Hypothalamus (tissue), 51 donors: ENCODE measurements at regions not wholly inside any gene's neighbourhood (a gene's known extent, or its start where the extent isn't known, plus 50 kb on each side); places are given as distances from the start of the nearest gene placed in this dataset.

Source experiments
- DNase-seq, 51 donors: peaks; one replicate each; lab custom pipeline; 2025; lab: John Stamatoyannopoulos, UW

DNA sequence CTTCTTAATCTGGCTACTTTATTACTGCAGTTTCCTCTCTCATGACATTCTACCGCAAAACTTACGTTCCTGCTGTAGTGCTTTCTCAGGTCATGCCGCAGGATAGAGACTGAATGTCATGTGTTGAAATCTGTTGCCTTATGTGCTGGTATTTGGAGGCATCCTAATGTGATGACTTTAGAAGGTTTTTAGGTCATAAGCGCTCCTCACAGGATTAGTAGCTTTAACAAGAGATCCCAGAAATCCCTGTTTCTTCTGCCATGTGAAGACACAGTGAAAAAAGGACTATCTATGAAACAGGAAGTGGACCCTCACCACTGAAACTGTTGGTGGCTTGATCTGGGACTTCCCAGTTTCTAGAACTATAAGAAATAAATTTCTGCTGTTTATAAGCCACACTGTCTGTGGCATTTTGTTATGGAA, 209.3 kb downstream of the LACC1 start:
- DNase-seq: no peak

DNA sequence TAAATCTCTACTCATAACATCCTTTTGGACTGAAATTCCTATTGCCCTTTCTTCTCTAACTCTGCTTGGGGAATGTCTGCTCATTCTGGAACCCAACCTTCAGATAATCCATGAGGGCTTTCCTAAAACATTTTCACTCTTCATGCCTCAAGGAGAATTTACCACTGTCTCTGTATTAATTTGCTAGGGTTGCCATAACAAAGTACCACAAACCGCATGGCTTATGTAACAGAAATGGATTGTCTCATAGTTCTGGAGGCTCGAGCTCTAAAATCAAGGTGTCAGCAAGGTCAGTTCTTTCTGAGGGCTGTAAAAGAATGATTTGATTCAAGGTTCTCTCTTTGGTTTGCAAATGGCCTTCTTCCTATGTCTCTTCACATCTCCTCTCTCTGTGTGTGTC, 209.7 kb downstream of the LACC1 start:
- DNase-seq: no peak

DNA sequence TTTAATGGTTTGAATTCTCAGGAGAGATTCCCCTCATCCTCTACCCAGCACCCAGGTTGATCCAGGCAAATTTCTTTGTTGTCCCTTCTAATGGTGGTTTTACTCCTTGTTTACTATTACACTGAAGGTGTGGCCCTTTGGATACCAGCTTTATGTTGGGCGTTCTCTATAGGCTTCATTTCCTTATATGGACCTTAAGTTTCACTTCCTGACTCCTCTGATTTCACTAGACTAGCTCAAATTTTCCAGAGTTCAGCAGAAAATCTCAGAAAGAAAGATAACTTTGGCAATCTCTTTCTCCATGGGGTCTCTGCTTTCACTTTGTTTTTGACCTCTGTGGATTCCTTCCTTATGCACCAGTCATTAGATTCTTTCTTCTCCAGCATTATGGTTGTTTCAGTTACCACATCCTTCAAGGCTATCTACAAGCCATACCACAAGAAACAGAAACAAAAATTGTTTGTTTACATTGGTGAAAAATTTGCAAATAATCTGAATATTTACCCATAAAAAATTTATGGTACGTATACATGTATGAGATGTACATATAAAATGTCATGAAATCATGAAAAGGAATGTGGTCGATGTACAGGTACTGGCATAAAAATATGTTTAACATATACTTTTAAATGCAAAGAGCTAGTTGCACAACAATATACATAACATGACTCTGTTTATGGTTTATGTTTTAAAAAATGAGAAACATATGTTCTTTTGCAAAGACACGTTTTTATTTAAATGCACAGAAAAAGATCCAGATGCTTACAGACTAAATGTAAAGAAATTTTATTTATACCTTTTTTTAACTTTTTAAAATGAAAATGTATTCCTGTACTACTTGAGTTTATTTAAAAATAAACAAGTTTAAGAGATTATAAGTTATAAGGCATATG, 212.6 kb downstream of the LACC1 start:
- DNase-seq: no peak

DNA sequence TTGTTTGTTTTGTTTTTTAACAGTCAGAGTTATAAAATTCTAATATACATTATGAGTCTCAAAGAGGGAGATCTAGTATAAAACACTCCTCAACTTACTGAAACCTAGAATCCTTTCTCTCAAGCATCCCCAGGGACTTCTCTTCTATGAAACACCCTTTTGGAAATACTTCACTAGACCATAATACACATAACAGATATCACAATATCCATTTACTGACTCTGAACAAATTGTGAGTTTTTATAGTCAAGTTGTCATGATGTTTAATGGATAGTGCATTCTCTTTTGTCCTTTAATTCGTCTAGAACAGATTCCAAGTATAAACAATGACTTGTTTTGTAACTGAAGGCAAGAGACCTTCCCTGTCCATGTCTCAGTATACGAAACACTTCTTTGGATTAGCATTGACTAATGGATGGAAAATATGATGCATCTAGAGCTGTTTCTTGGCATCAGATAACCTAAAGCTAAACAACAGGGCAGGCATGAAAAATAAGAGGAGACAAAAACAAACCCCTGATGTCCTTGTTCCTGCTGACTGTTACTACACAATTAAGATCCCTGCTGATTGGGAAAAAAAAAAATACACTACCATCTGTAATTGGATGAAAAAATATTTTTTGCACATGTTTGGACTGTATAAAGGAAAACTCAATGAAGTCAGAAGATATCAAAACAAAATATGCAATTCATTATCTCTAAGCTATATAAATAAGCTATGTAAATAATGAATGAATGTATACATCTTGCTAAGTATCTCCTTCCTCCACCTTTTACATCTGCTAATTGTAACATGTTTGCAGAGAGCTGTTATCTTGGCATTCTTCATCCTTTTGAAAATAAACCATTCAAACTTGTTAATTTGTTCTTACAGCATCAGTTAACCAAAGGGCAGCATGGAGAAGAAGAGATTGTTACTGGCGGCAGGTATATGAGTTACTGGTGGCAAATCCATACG, 214.2 kb downstream of the LACC1 start:
- no peak for DNase-seq

DNA sequence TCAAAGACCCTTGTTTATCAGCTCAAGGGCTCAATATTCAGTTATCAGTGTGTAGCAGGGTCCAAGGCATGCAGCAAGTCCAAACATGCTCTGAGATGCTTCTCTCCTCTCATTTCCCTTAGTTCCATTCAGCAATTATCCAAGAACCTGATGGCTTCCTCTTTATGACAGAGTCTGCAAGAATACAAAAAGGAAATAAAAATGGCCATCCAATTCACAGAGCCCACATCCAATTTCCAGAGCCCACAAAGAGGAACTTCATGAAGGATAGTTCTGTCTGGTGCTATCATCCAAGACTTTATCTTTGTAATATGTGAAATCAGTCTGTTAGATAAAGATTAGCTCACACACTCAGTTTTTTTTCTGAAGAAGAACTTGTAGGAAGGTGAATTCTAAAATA, 217.2 kb downstream of the LACC1 start:
- DNase-seq: no peak

DNA sequence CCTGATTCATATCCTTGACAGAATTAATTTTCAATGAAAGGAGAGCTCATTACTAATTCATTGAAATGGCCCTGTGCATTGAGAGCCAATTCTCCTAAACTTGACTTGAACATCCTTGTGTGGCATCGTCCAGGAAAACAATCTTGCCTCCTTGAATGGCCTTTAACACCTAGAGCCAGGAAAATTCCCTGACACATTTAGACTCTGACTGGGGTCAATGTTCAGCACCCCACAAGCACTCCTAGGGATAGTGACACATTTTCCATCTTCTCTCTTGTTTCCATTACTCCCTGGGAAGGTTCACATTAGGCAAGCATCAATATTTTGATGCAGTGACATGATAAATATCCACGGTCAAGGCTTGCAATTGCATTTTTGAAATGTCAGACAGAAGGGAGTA, 218.9 kb downstream of the LACC1 start:
- DNase-seq: no peak

DNA sequence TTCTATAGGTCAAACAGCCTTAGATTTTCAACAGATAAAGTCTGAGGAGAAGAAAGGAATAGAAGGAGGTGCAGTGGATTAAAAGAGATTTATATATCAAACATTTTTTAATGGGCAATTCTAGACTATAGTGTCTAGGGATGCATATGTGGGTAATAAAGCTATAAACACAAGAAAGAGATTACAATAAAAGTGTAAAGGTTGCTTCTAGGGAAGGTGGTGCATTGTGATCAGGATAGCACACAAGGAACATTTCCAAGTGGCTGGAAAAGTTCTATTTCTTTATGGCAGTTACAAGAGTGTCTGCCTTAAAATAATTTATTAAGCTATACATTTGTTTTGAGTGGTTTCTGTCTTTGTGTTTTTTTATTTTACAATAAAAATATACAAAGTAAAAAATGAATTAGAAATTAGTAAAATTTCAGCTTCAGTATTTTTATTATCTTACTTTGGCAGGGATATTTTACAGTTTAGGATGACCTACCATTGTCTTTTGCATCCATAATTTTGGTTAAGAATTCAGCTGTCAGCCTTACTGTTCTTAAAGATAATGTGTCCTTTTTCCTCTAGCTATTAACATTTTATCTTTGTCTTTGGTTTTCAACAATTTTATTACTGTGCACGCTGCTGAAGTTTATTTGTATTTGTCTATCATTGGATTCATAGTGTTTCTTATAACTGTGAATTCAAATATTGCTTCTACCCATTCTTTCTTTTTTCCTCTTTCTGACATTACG, 221.8 kb downstream of the LACC1 start:
- DNase-seq: no peak

DNA sequence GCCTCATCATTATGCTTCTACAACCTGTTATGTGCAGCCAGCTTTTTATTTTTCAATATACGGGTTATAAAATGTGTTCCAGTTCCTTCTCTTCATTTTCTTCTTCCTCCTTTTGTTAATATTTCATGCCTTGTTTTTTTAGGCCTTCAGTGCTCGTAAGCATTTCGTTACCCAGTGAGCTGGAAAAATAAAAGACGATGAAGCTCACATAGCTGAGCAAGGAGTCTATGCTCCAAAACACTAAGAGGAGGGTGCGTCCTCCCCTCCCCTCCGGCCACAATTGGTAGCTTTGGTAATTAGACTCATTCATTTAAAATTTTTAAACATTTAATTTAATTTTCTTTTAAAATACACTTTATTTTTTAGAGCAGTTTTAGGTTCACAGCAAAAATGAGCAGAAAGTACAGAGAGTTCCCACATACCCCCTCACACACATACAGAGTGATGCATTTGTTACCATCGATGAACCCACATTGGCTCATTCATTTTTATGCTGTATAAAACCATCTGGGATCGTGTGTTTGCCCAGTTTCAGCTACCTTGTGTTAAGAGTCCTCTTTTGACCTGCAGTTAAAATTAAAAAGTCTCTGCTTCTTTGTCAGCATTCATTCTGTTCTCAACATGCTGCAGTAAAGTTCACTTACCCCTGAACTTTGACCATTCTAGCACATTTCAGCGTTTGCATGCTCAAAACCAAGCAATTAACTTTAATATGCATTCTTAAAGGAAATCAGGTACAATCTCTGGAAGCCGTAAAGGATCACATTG, 223.9 kb downstream of the LACC1 start:
- peak in 1 of 51 donors; percentile 75 for DNase-seq

DNA sequence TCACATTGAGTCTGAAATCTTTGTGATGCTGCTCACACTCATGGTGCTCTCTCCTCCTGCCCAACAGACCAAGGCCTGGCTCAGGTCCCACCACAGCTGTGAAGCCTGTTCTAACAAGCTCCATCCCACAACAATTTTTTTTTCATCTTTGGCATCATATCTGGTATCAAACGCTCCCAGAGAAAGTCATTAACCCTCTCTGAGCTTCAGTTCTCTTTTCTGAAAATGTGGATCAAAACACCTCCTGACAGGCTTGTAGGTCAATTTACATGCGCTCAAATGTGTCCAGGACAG, 224.4 kb downstream of the LACC1 start:
- DNase-seq: peak in 26 of 51 donors; percentile 5 to 75 (median 42)

DNA sequence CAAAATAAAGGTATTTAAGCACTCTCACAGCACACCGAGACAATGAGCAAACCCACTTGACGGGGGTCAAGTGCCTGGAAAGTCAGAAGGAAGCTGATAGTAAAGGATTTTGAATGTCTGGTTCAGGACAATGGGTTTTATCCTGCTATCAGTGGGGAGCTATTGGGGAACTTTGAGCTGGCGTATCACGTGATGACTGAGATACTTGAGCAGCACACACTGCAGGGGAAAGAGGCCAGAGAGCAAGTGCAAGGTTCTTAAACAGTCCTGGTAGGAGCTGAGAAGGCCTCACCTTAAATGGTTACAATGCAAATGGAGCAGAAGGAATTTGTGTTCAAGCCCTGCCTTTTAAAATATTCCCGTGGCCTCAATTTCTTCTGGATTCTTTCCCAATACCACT, 225.3 kb downstream of the LACC1 start:
- DNase-seq: no peak

DNA sequence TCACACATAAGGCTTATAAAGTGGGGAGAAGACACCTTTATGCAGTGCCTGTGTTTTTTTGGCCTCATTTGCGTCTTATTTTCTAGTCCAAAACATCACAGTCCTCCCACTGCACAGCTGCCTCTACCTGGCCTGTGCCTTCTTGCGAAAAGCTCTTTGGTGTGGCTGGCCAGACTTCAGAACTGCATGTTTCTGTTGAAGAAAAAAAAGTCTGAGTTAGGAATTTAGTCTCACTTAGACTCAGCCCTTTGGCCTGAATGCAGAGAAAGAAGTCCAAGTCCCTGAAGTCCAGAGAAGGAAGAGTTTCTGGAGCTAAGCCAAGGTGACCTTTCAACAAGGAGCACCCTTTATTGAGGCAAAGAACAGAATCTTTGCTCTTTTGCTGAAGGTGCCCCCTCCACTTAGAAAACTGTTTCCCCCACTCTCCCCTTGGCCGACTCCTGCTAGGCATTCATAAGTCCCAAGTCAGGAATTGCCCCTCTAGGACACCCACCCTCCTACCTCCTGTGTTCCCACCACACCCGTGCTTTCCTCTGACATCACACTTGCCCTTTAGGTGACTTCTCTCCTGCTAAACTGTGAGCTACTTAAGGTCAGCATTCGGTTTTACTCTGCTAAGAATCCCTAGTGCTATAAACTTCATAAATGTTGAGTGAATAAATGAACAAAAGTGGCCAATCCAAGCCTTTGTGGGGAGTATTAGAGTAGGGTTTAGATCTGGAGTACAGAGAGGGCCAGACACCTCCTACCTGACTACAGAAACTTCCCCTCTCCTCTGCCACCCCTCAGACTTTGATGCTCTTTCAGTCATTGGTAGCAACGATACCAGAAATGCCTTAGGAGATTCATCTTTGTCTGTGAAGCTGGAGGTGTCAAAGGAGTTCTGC, 226.8 kb downstream of the LACC1 start:
- no peak for DNase-seq

DNA sequence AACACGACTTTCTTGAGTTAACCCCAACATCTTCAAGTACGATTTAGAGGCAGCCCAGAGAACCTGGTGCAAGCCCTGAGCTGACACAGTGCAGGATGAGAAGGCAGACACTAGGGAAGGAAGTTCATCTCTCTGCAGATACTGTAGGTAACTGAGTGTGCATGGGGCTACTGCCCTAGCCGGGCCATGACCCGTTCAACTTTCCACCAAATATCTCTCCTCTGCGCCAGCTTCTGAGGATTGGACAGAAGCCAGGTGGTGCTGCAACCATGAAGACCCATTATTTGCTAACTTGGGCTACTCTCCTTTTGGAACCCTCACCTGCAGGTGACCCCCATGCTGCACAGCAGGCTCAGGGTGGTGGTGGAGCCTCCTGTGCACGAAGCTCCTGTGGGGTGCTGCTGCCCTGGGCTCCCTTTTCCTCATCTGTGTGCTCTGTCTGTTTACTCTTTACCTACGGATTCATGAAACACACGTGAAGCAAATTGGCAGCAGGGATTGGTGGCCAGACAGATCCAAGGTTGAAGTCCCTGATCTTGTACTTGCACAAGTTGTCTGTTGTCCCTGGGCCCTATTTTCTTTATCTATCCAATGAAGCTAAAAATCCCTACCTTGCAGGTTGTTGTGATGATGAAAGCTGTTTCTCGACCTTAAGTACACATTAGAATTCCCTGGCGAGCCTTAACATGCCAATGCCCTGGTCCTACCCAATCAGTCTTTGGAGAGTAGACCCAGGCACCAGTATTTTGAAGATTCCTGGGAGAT, 227.8 kb downstream of the LACC1 start:
- no peak for DNase-seq

DNA sequence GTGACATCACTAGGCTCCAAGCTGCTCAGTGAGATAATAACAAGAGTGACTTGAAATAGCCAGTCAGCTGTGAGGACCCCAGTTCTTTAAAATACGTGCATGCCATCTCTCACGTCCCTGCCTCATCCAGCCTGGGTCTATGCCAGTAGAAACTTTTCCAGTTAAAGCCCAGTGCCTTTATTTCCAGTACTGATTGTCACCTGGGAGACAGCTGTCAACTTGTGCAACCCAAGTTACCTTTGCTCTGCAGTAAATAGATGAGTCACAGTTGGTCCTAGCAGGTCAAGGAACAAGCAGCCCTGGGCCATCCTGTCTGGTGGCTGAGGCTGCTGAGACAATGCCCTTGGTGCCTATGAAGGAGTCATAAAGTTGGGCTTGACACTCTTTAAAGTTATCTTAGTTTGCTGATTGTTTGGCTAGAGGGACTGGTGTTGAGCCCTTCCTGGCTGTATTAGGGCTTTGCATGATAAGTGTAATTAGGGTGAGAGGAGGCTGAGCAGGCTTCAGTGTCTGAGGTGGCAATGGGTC, 228.7 kb downstream of the LACC1 start:
- DNase-seq: no peak

DNA sequence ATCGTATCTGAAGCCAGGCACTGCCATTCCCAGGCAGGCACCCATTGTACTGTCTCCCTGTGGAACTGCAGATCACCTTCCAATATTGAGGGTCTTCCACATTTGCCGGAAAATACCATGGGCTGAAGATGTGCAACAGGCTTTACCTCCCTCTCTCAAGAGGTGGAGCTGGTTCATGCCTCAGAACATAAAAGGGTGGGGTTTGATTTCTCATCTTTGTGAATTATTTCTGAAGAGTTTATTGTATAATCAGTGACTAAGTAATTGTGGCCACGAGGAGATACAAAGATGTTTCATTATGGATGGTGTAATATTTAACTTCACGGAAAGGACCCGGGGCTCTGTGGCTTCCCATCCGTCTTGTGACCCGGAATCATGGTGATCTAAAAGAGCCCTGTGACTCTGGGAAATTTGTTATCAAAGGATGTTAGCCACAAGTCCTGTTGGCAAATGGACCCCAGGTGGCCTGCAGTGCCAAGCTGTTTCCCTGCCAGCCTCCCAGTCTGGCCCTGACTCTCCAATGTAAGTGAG, 230.5 kb downstream of the LACC1 start:
- DNase-seq: no peak

DNA sequence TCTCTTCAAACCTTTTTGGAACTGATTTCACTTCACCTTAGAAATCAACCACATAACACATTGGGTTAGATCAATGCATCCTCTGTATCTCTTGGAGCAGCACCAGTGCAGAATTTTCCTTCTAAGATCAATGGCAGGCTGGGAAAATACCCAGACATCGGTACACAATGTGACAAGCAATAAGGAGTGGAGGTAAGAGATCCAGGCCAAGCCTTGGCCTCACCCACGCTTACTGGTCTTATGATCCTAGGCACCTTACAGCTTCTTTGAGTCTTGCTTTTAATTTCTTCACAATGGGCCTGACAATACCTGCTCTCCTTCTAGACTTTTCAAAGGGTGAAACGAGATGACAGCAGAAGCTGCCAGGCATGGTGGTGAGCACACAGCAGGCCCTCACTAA, 232.0 kb downstream of the LACC1 start:
- no peak for DNase-seq

DNA sequence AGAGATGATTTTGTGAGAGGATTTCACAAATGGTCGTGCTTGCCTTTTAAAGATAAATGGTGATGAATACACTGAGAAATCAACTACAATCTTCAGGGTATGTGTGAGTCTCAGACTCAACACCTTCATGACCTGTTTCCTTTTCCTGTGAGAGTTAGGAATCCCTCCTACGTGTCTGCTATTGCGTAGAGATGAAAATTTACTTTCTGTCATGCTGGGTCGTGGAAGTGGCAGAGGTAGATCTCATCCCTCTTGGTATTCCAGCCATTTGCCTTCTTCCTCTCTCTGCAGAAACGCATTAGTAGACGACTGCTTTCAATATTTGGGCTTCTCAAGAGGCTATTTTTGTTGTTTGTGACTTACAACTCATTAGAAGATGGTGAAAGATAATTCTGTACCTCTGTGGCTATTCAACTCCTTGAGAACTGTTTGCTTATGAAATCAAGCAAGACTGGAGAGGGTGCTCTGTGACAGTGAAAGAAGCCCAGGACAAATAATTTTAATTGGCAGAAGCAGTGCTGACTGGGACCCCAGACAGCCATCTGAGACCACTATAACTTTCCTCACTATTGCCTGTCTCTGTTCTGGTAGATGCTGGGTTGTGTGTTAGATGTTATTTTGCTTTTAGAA, 233.1 kb downstream of the LACC1 start:
- no peak for DNase-seq

DNA sequence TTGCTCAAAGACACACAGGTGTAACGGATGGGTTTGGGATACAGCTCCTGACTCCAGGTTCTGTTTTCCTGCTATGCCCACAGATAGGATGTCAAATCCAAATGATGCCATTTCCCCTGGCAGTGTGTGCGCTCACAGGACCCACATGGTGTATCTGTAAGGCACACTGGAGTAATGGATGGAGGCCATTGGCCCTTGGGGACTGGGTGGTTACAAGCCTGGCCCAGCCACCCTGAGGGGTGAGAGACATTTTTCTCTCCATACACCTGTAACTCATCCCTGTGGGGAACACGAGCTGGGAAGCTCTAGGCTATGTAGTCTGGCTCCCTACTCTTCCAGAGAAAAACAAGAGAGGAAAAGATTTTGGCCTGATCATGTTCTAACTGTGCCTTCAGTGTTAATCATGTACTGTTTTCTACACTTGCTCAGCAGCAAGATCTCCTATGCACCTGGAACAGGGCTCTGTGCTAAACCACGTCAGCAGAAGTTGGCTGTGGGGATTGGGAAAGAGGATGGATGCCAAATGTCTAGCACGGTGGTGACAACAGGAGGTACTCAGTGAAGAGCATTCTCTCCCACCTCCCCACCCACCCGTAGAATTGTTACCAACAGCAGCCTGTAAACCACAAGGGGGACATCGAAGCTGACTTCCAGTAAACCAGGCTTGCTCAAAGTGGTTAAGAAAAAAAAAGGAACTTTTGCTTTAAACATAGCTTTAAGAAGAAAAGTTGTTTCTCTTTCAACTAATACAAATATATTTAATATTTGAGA, 237.0 kb downstream of the LACC1 start:
- DNase-seq: no peak
